ENCODE measurements at regions not wholly inside any gene's neighbourhood (a gene's known extent, or its start where the extent isn't known, plus 50 kb on each side); places are given as distances from the start of the nearest gene placed in this dataset.
A peak's percentile ranks its signal among the peaks of the same experiment; 100 is the strongest.
"Not testable (repeated sequence)": the region's sequence is repeated elsewhere in the genome, so short reads cannot be mapped to it uniquely, and the experiment has no call there.

DNA sequence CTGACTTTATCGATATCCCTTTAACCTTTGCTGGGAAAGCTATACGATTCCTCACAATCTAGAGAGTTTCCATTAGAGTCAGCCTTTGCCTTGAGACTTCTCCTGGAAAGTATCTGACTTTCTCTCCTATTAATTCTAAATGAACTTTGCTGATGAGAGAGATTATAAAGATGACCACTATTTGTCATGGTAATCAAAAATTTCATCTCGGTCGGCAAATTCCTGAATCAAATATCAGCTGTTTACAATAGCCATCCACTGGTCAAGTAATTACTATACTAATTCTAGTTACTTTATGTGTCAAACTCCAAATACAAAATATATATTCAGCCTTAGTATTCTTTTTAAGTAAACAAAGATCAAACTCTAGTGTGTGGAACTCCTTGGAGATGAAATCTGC lies 164.4 kb upstream of the ITGA1 start:
- DNase-seq: no peak

DNA sequence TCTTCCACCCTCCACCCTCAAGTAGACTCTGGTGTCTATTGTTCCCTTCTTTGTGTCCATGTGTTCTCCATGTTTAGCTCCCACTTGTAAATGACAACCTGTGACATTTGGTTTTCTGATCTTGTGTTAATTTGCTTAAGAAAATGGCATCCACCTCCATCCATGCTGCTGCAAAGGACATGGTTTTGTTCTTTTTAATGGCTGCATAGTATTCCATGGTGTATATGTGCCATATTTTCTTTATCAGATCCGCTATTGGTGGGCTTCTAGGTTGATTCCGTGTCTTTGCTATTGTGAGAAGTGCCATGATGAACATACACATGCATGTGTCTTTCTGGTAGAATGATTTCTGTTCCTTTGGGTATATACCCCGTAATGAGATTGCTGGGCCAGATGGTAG lies 163.4 kb upstream of the ITGA1 start:
- DNase-seq: no peak

DNA sequence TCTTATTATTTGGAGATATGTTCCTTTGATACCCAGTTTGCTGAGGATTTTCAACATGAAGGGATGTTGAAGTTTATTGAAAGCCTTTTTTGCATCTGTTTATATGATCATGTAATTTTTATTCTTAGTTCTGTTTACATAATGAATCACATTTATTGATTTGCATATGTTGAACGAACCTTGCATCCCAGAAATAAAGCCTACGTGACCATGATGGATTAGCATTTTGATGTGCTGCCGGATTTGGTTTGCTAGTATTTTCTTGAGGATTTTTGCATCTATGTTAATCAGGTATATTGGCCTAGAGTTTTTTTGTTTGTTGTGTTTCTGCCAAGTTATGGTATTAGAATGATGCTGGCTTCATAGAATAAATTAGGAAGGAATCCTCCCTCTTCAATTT lies 161.4 kb upstream of the ITGA1 start:
- no peak for DNase-seq

DNA sequence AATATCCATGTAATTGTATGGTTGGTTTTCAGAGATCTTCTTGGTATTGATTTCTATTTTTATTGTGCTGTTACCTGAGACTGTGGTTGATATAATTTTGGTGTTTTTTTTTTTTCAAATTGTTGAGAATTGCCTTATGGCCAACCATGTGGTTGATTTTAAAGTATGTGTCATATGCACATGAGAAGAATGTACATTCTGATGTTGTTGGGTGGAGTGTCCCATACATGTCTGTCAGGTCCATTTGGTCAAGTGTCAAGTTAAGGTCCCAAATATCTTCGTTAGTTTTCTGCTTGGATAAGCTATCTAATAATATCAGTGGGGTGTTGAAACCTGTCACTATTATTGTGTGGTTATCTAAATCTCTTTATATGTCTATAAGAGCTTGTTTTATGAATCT lies 160.0 kb upstream of the ITGA1 start:
- no peak for DNase-seq

DNA sequence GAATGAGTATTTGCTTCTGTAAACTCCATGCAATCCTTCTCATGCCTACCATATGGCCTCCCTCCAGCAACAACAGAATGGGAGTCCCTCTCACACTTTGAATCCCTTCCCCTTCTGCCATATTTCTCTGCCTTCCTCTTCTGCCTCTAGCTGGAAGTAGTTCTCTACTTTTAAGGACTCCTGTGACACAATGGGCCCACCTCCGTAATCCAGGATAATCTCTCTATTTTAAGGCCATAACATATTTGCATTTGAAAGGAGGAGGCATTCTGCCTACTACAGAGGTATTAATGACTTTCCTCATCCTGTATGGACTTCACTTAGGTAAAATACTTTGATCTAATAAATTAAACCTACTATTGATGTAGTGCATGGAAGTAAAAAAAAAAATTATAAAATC lies 155.4 kb upstream of the ITGA1 start:
- DNase-seq: no peak

DNA sequence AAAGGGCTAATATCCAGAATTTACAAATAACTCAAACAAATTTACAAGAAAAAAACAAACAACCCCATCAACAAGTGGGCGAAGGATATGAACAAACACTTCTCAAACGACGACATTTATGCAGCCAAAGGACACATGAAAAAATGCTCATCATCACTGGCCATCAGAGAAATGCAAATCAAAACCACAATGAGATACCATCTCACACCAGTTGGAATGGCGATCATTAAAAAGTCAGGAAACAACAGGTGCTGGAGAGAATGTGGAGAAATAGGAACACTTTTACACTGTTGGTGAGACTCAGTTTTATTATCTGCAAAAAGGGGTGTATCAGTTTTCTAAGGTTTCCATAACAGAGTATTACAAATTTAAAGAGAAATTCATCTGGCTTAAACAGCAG lies 153.5 kb upstream of the ITGA1 start:
- not testable (repeated sequence) for DNase-seq

DNA sequence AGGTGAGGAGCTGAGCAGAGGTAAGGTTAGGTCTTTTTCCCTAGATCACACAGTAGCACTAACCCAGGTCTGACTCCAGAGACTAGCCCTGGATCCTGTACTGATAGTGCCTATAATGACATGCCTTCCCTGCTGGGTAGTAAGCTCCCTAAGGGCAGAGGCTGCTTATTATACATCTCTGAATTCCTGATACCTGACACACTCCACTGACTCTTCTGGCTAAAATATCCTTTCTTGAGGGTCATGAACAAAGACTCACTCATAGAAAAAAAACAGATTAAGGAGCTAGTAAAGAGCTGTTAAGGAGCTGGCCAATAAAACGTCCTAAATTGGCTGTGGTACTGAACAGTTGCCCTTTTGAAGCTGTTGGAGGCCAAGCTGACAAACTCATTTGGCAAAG lies 149.0 kb upstream of the ITGA1 start:
- DNase-seq: peak; percentile 84

DNA sequence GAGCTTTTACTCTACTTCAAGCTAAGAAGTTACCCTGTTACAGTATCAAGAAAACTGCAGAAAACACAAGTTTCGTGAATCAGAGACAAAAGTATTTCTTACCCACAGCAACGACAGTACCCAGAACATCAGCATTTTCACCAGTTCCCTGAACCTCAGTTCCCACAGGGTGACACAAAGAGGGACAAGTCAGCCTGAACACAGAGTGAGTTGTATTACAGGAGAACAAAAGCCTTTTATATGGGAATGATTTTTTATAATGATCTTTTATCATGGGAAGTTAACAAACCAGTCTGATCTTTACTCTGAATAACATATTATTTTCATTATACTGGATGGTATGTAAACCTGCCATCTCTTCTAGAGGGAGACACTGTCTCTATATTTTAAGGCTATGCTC lies 139.0 kb upstream of the ITGA1 start:
- no peak for DNase-seq

DNA sequence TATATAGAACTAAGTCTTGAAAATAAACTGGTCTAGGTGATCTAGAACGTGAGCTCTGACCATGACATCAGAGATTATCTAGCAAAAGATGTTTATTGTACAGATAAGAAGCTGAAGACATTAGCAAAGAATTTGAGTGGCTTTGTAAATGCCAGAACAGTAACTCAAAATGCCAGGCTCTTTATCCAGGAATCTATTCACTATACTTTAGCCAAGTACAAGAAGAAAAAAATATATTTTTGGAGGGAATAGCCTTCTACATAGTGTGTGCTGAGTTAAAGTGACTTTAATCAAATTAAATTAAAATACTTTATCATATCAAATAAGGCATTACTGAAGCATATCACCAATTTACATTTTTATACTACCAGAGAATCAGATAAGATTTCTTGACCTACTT lies 132.6 kb upstream of the ITGA1 start:
- DNase-seq: no peak

DNA sequence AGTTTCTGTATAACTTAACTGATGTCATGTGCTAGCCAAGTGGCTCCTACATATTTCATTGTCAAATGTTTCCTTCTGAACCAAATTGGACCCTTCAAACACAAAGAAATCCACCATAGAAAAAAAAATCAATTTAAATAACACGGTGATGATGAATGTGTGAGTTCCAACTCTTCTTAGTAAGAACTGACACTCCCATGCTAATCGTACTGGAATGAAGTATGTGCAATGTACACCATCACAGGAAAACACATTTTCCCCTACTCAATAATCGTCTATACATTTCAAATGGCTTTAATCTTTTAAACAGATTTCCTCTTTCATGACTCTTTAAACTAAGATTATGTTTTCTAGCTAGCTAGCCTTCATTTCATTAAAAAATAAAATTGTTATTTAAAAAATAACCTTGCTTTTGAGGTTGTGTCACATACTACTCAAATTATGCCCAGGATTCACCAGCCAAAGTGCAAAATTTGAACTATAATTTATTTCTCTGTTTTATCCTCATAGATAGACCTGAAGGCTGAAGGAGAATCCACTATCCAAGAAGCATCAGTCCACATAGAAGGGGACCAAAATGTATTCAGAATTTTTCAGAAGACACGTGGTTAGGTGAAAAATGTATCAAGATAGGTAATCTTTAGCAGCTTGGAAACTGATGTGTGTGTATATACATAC lies 131.0 kb upstream of the ITGA1 start:
- DNase-seq: peak; percentile 60

DNA sequence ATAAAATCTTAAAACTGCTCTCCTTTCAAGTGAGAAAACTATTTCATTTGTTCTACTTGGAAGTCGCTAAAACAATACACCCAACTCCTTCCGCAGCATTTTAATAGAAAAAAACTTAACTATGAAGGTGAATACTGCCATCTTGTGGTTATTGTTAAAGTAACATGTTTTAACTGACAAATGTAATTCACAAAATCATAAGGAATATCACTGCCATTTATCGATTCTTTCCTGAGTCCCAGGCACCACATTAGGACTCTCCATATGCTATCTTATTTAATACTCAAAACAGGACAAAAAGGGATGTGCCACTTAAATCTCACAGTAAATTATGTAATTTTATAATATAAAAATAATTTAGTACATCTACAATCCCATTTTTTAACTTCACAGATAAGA lies 130.5 kb upstream of the ITGA1 start:
- DNase-seq: peak; percentile 86

DNA sequence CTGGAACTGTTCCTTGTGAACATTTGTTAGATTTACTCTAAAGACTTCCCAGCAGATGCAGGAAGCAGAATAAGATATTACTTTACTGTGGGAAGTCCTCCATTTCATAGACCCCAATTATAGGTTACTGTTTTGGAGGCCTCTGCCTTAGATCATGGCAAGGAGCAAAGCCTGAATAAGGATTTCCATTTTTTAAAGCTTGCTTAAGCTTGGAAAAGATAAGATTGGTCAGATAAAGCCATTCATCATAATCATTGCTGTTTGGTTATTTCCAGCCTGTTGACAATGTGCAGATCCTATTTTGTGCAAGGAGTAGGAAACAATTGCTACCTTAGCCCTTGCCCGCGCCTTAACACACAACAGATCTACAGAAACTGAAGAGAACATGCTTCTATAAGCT lies 129.5 kb upstream of the ITGA1 start:
- no peak for DNase-seq

DNA sequence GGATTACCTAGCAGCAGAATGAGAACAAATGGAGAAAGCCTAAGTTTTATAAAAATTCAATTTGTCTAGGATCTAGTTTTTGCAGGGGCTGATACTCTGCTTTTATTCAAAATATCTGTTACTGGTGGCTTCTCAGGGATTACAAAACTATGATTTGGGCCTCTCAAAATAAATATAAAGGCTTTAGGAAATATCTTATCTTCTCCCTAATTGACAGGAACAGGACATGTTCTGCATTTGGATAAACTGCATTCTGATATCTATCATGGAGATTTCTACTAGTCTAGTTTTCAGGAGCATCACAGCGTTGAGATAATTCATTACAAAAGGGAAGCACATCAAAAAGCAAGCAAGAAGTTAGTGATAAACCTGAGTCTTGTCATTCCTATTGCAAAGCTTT lies 127.1 kb upstream of the ITGA1 start:
- no peak for DNase-seq

DNA sequence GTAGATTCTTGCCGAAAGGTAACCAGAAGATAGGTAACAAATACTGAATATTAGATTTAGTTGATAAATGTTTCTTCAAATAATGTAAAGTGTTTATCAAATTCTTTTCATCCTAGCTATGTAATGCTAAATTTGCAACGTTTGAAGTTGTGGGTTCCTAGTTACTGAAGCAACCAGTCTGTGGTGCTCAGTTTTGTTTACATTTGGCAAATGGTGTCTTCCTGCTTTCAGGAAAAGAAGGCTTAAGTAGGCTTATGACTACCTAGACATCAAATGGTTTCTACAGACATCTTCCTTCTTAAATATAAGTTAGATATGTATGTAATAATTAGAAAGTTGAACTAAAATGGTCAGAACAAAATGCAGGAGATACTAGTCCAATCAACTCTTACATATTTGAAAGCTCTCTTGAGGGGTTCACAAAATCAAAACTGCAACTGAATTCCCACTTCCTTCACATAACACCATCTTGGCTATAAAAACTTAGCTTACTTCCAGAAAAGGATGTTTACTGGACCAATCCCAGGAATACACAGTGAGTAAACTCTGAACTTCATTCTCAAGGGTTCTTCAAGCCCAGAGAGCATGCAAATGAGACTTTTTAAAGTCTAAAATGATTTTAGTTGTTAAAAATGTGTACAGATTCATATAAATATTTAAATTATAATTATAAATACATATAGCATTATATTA lies 125.7 kb upstream of the ITGA1 start:
- no peak for DNase-seq

DNA sequence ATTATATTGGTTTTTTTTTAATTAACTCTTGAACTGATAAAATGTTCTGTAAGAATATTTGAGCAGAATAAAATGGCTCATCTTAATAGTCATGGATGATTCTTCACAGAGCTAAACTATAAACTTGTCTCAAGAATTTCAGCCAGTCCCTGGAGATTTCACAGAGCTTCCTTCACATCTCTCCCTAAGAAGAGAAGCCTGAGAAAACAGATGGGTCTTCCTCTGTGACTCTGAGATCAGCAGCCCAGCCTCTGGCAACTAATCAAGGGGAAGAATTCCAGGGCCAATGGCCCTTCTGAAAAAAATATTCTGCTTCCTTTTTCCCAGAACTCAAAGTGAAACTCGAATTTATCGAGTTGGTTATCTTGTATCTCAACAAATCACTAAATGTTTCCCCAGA lies 122.2 kb upstream of the ITGA1 start:
- no peak for DNase-seq

DNA sequence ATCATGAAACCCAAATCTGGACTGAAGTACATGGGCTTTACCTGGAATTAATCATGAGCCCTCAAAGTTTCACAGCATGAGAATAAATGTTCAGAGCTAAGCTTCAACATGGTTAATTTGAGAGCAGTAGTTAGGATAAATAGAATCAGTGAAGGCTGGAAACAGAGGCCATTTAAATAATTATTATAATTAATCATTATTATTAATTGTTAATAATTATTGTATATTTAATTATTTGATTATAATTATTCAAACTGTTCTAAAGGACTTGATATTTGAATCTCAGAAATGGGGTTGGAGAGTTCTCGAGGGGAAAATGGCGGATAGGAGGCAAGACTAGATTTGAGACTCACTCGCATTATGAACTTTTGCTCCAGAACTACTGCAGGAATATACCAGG lies 119.6 kb upstream of the ITGA1 start:
- DNase-seq: no peak

DNA sequence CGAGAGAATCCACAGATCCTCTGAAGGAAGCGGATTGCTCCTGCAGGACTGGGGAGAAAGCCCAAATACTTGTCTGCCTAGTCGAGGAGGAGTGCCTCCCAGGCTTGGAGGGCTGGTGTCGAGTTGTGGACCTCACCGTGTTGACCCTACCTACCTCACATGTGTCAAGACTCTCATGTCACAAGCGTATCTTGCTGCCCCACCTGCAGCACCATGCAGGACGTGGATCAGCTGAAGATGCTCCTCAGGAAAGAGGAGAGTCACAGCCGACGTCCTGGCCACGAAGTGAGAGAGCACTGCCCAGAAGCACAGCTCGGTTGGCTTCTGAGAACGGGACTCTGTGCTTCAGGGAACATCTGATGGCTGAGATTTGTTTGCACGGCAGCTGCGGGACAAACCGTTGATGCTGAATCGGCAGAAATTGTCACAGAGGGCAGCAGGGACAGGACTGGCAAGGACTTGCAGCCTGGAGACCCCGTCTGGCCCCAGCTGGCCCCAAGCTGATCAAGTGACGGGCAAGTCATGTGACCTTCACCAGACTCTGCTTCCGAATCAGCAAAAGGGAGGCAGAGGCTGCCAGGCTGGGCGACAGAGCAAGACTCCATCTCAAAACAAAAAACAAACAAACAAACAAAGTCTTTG lies 119.1 kb upstream of the ITGA1 start:
- no peak for DNase-seq

DNA sequence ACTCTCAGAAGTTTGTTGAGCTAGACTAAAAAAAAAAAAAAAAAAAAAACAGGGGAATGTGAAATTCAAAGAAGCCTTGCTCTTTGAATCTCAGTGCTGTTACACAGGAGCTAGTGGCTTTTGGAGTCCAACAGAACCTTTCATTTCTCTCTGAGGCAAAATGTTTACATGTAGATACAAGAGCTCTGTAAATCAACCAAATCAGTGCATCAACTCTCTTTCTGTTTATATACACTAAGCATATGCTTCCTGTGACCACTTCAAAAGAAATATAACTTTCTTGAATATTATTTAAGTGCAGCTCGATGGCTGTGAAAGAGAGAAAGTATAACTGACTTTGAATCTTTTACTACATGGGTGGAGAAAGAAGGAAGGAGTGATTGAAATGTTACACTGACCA lies 115.3 kb upstream of the ITGA1 start:
- DNase-seq: no peak

DNA sequence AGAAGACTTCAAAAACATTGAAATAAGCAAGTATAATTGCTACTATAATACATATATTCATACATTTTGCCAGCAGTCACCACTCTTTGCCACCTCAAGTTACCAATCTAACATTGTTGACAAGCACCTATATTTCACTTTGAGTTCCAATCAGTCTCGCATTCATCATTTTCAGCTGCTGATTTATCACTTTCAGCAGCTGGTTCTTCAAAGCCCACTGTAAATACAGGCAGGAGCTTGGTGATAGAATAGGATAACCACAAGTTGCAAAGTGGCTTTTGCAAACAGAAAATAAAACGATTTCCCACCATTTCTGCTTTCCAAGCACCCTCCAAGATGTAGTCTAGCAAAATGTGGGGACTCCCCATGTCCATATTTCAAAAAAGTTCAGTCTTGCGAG lies 114.2 kb upstream of the ITGA1 start:
- no peak for DNase-seq

DNA sequence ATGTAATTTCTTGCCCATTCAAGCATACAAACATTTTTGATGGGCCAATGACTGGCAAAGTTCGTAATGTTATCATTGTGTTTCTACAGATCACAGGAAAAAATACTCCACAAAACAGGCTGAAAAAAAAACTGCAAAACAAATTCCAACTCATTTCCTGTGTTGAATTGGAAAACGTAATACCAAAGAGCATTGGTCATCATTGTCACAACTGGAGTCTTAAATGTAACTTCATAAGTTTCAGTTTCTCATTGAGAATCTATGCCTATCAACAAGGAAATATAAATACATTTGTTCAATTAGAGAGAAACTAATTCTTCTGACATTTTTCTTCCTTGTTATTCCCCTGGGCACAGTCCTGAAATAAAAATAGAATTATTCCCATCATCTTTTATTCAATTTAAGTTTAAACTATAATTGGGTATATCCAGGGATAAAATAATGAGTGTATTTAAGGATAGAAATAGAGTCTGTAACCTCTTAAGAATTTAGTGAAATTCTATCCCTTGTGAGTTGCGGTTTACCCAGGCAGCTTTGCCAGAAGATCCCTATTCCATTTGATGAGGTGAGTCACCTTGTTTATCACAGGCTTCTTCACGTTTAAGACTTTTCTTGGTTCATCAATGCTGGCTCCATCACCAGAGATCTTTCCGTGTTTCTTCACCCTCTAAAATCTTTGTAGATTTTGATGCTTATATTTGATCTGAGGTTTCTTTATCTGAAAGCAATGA lies 112.7 kb upstream of the ITGA1 start:
- no peak for DNase-seq

DNA sequence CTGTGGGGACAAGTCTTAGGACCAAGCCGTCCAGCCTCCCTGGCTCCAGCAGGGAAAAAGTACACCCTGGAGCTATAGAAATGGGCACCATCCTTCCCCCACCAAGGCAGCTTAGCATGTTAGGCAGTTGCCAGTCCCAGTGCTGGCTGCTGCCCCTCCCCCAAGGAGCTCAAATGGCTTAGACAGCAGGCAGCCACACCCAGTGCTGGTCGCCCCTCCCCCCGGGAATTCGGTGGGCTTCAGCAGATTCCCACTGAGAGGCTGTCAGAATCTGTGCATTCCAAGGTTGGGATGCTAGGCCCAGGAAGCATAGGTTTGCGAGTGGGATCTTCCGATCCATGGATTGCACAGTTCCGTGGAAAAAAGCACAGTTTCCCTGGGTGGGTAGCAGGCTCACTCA lies 105.2 kb upstream of the ITGA1 start:
- no peak for DNase-seq

DNA sequence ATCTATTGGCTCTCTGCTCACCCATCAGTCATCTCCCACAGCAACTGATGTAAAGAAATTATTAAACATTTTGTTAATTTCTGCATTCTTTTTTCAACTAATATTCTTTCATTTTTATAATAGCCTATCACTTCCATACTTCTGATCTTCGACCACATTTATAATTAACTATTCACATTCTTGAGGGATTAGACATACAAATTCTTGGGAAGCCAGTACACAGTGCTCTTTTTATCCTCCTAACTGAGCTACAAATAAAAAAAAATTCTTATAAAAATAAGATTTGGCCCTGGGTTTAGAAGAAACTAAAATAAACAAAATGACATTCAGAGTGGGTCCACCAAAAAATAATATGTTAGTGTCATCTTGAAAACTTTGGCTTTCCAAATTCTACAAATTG lies 103.7 kb upstream of the ITGA1 start:
- DNase-seq: no peak

DNA sequence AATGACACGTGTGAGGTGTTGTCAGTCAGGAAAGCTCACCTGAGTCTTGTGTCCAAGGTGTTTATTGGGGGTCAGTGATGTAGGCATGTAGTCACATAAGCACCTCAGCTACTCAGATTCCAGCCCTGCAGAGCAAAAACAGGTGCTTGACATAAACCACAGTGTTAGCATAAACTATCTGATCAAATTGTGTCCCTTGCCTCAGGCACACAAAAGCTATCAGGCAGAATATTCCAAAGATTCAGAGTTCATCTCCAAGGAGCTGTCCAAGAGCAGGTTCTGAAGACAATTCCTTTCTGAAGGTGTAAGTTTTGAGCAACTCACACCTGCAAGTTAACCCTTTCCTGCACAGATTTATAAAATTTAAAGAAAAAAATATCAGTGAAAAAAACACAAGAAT lies 102.2 kb upstream of the ITGA1 start:
- no peak for DNase-seq

DNA sequence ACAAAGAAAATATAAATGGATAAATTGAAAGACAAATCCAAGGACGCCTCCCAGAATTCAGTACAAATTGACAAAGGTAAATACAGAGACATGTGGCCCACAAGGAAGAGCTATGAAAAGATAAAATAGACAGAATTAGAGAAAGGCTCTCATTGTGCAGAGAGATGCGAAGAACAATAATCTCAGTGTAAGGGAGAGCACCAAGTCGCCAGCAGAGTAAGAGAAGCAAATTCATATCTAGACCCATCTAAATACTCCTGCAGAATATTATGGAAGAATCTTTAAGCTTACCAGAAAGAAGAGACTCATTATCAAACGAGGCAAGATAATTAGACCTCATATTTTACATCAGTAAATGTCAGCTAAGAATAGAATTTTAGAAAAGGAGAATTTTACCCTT lies 101.7 kb upstream of the ITGA1 start:
- no peak for DNase-seq
